ENCODE measurements at regions not wholly inside any gene's neighbourhood (a gene's known extent, or its start where the extent isn't known, plus 50 kb on each side); places are given as distances from the start of the nearest gene placed in this dataset.
"Not testable (repeated sequence)": the region's sequence is repeated elsewhere in the genome, so short reads cannot be mapped to it uniquely, and the experiment has no call there.

- no peak for TF ChIP-seq POLR2AphosphoS5 (IDR thresholded peaks at IDR 0.05; ENCODE audit: insufficient read depth in 1 of 2, low read depth in 1 of 2)
- no peak for TF ChIP-seq POLR2A (IDR thresholded peaks at IDR 0.05)
- TF ChIP-seq CTCF (IDR thresholded peaks at IDR 0.05): no peak
- Histone ChIP-seq H3K4me3 (no peak overlapping the region), H3K27ac (no peak overlapping the region), H3K27me3 (no peaks in the 10 kb centered on the region), H3K36me3 (no peaks in the 10 kb centered on the region), H3K9me3 (no peaks in the 10 kb centered on the region), H3K4me1 (peaks cover 9% of the 10 kb centered on the region)
- intact Hi-C loops (cut with DNase I): no loop called here
- no peak for DNase-seq (ENCODE audit: extremely low spot score in 2 of 2)
Observed at GRCh38 chr21:15309022-15309590, 244.3 kb upstream of the NRIP1 start.

GRCh38 chr21:15309721-15310120 lies 244.9 kb upstream of the NRIP1 start:
- Histone ChIP-seq H3K27ac (no peak overlapping the region), H3K27me3 (no peaks in the 10 kb centered on the region), H3K4me3 (no peak overlapping the region), H3K4me1 (peaks cover 9% of the 10 kb centered on the region), H3K9me3 (no peaks in the 10 kb centered on the region), H3K36me3 (no peaks in the 10 kb centered on the region)
- intact Hi-C loops (cut with DNase I): no loop called here
- DNase-seq (ENCODE audit: extremely low spot score in 2 of 2): no peak
- no peak for TF ChIP-seq CTCF (IDR thresholded peaks at IDR 0.05)

GRCh38 chr21:15311510-15311909 lies 246.7 kb upstream of the NRIP1 start:
- intact Hi-C loops (cut with DNase I): no loop called here
- H3K27me3 ChIP-seq: no peaks in the 10 kb centered on the region
- H3K9me3 ChIP-seq: no peaks in the 10 kb centered on the region
- DNase-seq (ENCODE audit: extremely low spot score in 2 of 2): no peak
- no peak for TF ChIP-seq CTCF (IDR thresholded peaks at IDR 0.05)
- no peak for TF ChIP-seq POLR2AphosphoS5 (IDR thresholded peaks at IDR 0.05; ENCODE audit: insufficient read depth in 1 of 2, low read depth in 1 of 2)
- no peak for TF ChIP-seq POLR2A (IDR thresholded peaks at IDR 0.05)
- no peaks in the 10 kb centered on the region for H3K36me3 ChIP-seq
- no peak overlapping the region for H3K27ac ChIP-seq
- peaks cover 9% of the 10 kb centered on the region for H3K4me1 ChIP-seq
- no peak overlapping the region for H3K4me3 ChIP-seq

GRCh38 chr21:15317034-15317433 lies 252.2 kb upstream of the NRIP1 start:
- H3K4me3 ChIP-seq; H3K27ac ChIP-seq; intact Hi-C loops (cut with DNase I); H3K4me1 ChIP-seq; H3K36me3 ChIP-seq; H3K27me3 ChIP-seq; H3K9me3 ChIP-seq; DNase-seq (ENCODE audit: extremely low spot score in 2 of 2): not testable (repeated sequence)

- no peak for DNase-seq (ENCODE audit: extremely low spot score in 2 of 2)
- Histone ChIP-seq H3K27me3 (no peaks in the 10 kb centered on the region), H3K36me3 (no peaks in the 10 kb centered on the region), H3K4me1 (no peaks in the 10 kb centered on the region), H3K4me3 (no peak overlapping the region), H3K27ac (no peak overlapping the region), H3K9me3 (no peaks in the 10 kb centered on the region)
- TF ChIP-seq POLR2AphosphoS5 (IDR thresholded peaks at IDR 0.05; ENCODE audit: insufficient read depth in 1 of 2, low read depth in 1 of 2): no peak
- TF ChIP-seq POLR2A (IDR thresholded peaks at IDR 0.05): no peak
- no peak for TF ChIP-seq CTCF (IDR thresholded peaks at IDR 0.05)
- intact Hi-C loops (cut with DNase I): no loop called here
Observed at GRCh38 chr21:15319727-15320126, 254.9 kb upstream of the NRIP1 start.

- no peak for TF ChIP-seq CTCF (IDR thresholded peaks at IDR 0.05)
- TF ChIP-seq POLR2AphosphoS5 (IDR thresholded peaks at IDR 0.05; ENCODE audit: insufficient read depth in 1 of 2, low read depth in 1 of 2): no peak
- no peak for TF ChIP-seq POLR2A (IDR thresholded peaks at IDR 0.05)
- Histone ChIP-seq H3K4me3 (no peak overlapping the region), H3K27me3 (no peaks in the 10 kb centered on the region), H3K9me3 (no peaks in the 10 kb centered on the region), H3K36me3 (no peaks in the 10 kb centered on the region), H3K4me1 (no peaks in the 10 kb centered on the region), H3K27ac (no peak overlapping the region)
- intact Hi-C loops (cut with DNase I): no loop called here
- DNase-seq (ENCODE audit: extremely low spot score in 2 of 2): no peak
Observed at GRCh38 chr21:15324542-15324941, 259.7 kb upstream of the NRIP1 start.

Data from vagina (tissue), 2 donors.